ENCODE measurements at regions not wholly inside any gene's neighbourhood (a gene's known extent, or its start where the extent isn't known, plus 50 kb on each side); places are given as distances from the start of the nearest gene placed in this dataset.

DNA sequence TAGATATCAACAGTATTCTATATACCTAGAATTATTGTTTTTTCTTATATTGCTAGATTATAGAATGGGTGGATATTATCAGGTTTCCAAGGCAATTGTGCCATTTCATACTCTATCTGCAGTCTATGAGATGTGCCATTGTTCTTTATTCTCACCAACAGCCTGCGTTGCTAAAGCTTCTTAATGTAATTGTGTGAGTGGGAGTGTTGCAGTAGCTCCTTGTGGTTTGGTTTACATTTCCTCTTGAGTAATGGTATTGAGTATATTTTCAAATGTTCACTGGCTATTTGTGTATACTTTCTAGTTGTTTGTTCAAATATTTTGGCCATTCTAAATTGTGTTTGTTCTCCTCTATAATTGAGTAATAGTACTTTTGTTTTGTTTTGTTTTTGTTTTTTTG, 199.2 kb downstream of the TFEC start:
- no peaks in the 10 kb centered on the region for H3K4me1 ChIP-seq (ENCODE audit: control insufficient read depth in 1 of 2, insufficient read depth in 2 of 2, low read length in 2 of 2)
- H3K4me3 ChIP-seq (ENCODE audit: low read depth in 1 of 2, low read length in 2 of 2) = no peak overlapping the region
- no peaks in the 10 kb centered on the region for H3K27me3 ChIP-seq (ENCODE audit: low read depth, low read length)
- H3K9me3 ChIP-seq (ENCODE audit: control insufficient read depth in 1 of 2, low read length in 2 of 2) = no peaks in the 10 kb centered on the region
- no peak overlapping the region for H3K27ac ChIP-seq (ENCODE audit: low read length)
- no peaks in the 10 kb centered on the region for H3K36me3 ChIP-seq (ENCODE audit: control insufficient read depth in 1 of 2, insufficient read depth in 2 of 2, low read length in 2 of 2)

DNA sequence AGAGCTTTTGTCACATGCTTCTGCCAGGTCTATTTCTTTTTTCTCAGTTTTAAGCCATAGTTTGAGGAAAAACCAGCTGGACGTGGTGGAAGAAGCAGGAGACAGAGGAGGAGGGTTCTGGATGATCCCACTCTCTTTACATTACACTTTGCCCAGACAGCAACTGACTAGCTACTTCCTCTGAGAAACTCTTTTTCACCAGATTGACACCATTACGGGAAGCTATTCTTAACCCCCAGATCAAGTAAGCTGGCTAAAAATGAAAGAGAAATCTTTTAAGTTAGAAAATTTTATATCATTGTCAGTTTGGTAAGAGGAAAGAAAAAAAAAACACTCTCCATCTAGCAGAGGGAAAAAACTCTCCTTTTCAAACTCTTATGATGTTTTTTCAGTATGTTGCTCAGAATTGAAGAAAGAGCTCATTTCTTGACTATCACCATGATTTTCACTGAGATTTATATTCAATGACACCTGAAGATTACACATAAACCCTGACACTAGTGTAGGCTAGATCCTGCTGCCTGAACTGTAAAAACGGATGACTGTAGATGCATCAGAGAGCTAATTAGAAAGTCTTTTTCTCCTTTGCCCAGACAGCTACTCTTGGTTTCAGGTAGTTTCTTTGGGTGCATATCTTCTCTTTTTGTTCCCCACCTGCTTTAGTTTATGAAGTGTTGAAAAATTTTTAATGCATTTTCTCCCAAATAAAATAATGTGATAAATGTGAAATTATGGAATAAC, 203.1 kb downstream of the TFEC start:
- Histone ChIP-seq H3K27ac (ENCODE audit: low read length) (no peak overlapping the region), H3K9me3 (ENCODE audit: control insufficient read depth in 1 of 2, low read length in 2 of 2) (peaks cover 0 to 3% of the 10 kb centered on the region in 2 donors), H3K27me3 (ENCODE audit: low read depth, low read length) (no peaks in the 10 kb centered on the region), H3K4me1 (ENCODE audit: control insufficient read depth in 1 of 2, insufficient read depth in 2 of 2, low read length in 2 of 2) (no peaks in the 10 kb centered on the region), H3K36me3 (ENCODE audit: control insufficient read depth in 1 of 2, insufficient read depth in 2 of 2, low read length in 2 of 2) (no peaks in the 10 kb centered on the region), H3K4me3 (ENCODE audit: low read depth in 1 of 2, low read length in 2 of 2) (no peak overlapping the region)

DNA sequence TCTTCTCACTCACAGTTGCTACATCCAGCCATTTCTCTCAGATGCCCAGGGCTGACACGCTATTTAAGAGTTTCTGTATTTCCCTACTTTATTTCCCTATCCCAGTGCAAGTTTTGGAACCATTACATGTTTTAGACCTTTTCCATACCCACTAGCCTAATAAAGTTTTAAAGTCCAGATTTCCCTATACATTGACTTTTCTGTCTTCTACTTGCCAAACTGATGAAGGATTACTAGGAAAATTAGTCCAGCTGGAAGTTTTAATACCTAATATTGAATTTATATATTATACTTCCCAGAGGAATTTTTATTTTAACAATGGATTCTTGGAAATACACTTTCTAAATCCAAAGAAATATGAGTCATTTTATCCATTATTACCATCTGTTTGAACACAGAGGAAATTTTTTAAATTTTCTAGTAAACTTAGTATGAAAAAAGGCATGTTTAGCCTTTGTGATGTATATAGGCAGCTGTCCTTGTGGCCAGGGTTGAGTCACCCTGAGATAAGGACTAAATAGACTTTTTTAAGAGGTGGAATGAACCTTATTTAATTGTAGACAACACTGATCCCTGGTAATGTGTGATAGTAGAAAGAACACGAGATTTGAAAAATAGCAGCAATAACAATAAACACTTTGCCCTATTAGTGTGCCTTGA, 205.0 kb downstream of the TFEC start:
- peaks cover 0 to 3% of the 10 kb centered on the region in 2 donors for H3K9me3 ChIP-seq (ENCODE audit: control insufficient read depth in 1 of 2, low read length in 2 of 2)
- H3K4me3 ChIP-seq (ENCODE audit: low read depth in 1 of 2, low read length in 2 of 2) = no peak overlapping the region
- no peaks in the 10 kb centered on the region for H3K4me1 ChIP-seq (ENCODE audit: control insufficient read depth in 1 of 2, insufficient read depth in 2 of 2, low read length in 2 of 2)
- H3K27ac ChIP-seq (ENCODE audit: low read length) = no peak overlapping the region
- no peaks in the 10 kb centered on the region for H3K36me3 ChIP-seq (ENCODE audit: control insufficient read depth in 1 of 2, insufficient read depth in 2 of 2, low read length in 2 of 2)
- H3K27me3 ChIP-seq (ENCODE audit: low read depth, low read length) = no peaks in the 10 kb centered on the region

DNA sequence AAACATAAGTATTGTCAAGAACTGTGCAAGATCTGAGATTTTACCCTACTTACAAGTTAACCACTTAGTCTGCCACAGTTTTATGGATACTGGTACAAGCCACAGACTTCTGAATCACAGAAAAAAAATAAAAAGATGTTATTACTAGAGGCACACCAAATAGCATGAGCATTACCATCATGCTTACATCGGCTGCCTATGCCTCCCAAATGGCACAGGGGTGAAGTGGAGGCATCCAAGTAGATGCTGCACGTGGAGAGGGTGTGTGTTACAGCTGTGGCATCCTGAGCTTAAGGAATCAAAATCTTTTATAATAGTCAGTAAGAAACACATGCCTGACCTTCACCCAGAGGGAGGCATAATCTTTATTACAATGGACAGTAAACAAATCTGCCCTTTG, 207.8 kb downstream of the TFEC start:
- H3K9me3 ChIP-seq (ENCODE audit: control insufficient read depth in 1 of 2, low read length in 2 of 2) = peaks cover 0 to 3% of the 10 kb centered on the region in 2 donors
- H3K4me1 ChIP-seq (ENCODE audit: control insufficient read depth in 1 of 2, insufficient read depth in 2 of 2, low read length in 2 of 2) = no peaks in the 10 kb centered on the region
- no peak overlapping the region for H3K27ac ChIP-seq (ENCODE audit: low read length)
- no peaks in the 10 kb centered on the region for H3K27me3 ChIP-seq (ENCODE audit: low read depth, low read length)
- no peaks in the 10 kb centered on the region for H3K36me3 ChIP-seq (ENCODE audit: control insufficient read depth in 1 of 2, insufficient read depth in 2 of 2, low read length in 2 of 2)
- no peak overlapping the region for H3K4me3 ChIP-seq (ENCODE audit: low read depth in 1 of 2, low read length in 2 of 2)

DNA sequence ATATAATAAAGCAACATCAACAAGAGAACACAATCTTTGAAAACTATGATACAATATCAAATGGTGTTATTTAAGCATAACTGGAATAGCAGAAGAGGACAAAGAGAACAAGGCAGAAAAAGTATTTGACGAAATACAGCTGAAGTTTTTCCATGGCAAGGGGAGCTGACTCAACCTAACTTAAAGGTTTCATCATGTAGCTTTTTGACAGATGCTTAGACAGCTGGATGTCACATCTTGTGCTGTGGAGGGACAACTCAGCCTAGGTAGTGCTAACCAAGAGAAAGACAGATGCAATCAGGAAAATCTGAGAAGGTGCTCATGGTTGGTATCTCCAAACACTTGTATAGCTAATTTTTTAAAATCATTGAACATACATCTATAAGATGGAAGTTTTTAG, 208.2 kb downstream of the TFEC start:
- Histone ChIP-seq H3K36me3 (ENCODE audit: control insufficient read depth in 1 of 2, insufficient read depth in 2 of 2, low read length in 2 of 2) (no peaks in the 10 kb centered on the region), H3K4me1 (ENCODE audit: control insufficient read depth in 1 of 2, insufficient read depth in 2 of 2, low read length in 2 of 2) (no peaks in the 10 kb centered on the region), H3K9me3 (ENCODE audit: control insufficient read depth in 1 of 2, low read length in 2 of 2) (peaks cover 0 to 3% of the 10 kb centered on the region in 2 donors), H3K27me3 (ENCODE audit: low read depth, low read length) (no peaks in the 10 kb centered on the region), H3K4me3 (ENCODE audit: low read depth in 1 of 2, low read length in 2 of 2) (no peak overlapping the region), H3K27ac (ENCODE audit: low read length) (no peak overlapping the region)

DNA sequence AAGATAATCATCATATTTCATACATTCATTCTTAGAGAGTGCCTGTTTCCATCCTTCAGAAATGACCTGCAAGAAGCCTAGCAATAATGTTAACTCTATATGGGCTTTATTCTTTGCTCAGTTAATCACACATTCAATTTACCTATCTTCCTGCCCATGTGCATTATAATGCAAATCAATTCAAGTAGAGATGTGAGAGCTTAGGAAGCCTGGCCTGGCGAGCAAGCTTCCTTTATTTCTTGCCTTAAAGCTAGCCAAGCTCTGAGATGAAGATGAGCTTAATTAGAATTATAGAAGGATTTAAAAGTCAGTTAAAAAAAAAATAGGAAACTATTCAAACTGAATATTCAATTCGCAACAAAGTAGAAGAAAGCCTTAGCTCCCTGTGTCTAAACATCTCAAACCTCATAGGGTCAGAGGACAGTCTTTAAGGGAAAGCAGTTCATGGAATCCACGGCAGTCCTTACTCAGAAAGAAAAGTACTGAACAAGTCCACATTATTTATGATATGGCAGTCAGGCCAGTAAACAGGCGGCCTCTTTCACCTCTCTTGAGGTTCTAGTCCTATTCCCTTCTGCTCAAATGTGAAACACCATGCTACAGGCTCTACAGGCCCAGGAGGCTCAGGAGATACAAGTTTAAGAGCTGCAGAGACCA, 214.1 kb downstream of the TFEC start:
- no peaks in the 10 kb centered on the region for H3K27me3 ChIP-seq (ENCODE audit: low read depth, low read length)
- H3K4me1 ChIP-seq (ENCODE audit: control insufficient read depth in 1 of 2, insufficient read depth in 2 of 2, low read length in 2 of 2) = no peaks in the 10 kb centered on the region
- H3K9me3 ChIP-seq (ENCODE audit: control insufficient read depth in 1 of 2, low read length in 2 of 2) = no peaks in the 10 kb centered on the region

DNA sequence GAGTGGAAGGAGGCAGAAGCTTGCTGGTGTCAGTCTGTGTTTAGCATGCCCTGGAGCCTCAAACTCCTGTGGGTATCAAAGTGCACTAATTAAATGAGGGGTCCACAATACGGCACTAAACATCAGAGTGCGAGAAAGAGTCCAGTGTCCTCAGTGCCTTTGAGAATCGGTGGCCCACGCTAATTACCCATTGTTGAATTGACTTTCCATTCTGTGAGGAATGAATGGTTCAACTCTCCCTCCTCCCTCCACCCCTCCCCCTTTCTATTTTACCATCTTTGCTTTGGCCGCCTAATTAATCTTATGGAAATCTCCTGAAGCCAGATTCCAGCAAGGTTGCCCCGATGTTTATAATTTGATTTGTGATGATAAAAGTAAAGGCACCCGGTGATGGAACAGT, 217.8 kb downstream of the TFEC start:
- Histone ChIP-seq H3K36me3 (ENCODE audit: control insufficient read depth in 1 of 2, insufficient read depth in 2 of 2, low read length in 2 of 2) (no peaks in the 10 kb centered on the region), H3K27me3 (ENCODE audit: low read depth, low read length) (no peaks in the 10 kb centered on the region), H3K27ac (ENCODE audit: low read length) (no peak overlapping the region), H3K4me1 (ENCODE audit: control insufficient read depth in 1 of 2, insufficient read depth in 2 of 2, low read length in 2 of 2) (no peaks in the 10 kb centered on the region), H3K9me3 (ENCODE audit: control insufficient read depth in 1 of 2, low read length in 2 of 2) (no peaks in the 10 kb centered on the region), H3K4me3 (ENCODE audit: low read depth in 1 of 2, low read length in 2 of 2) (no peak overlapping the region)

More for the DNA sequence above, 214.1 kb downstream of the TFEC start:
- Histone ChIP-seq H3K4me3 (ENCODE audit: low read depth in 1 of 2, low read length in 2 of 2) (no peak overlapping the region), H3K36me3 (ENCODE audit: control insufficient read depth in 1 of 2, insufficient read depth in 2 of 2, low read length in 2 of 2) (no peaks in the 10 kb centered on the region), H3K27ac (ENCODE audit: low read length) (no peak overlapping the region)

DNA sequence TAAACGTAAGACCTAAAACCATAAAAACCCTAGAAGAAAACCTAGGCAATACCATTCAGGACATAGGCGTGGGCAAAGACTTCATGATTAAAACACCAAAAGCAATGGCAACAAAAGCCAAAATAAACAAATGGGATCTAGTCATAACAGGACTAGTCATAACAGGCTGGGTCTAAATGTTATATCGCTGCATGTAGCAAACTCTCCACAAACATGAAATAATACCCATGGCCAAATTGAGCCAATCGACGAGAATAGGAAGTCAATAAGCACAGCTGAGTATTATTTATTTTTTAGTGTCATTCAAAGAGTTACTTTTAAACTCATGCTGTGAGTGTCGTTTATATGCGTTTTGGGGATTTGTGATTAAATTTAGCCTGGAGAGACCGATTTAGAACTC, 225.1 kb downstream of the TFEC start:
- H3K27me3 ChIP-seq (ENCODE audit: low read depth, low read length) = no peaks in the 10 kb centered on the region
- no peaks in the 10 kb centered on the region for H3K9me3 ChIP-seq (ENCODE audit: control insufficient read depth in 1 of 2, low read length in 2 of 2)
- no peaks in the 10 kb centered on the region for H3K36me3 ChIP-seq (ENCODE audit: control insufficient read depth in 1 of 2, insufficient read depth in 2 of 2, low read length in 2 of 2)
- H3K4me1 ChIP-seq (ENCODE audit: control insufficient read depth in 1 of 2, insufficient read depth in 2 of 2, low read length in 2 of 2) = no peaks in the 10 kb centered on the region
- no peak overlapping the region for H3K27ac ChIP-seq (ENCODE audit: low read length)
- H3K4me3 ChIP-seq (ENCODE audit: low read depth in 1 of 2, low read length in 2 of 2) = no peak overlapping the region

DNA sequence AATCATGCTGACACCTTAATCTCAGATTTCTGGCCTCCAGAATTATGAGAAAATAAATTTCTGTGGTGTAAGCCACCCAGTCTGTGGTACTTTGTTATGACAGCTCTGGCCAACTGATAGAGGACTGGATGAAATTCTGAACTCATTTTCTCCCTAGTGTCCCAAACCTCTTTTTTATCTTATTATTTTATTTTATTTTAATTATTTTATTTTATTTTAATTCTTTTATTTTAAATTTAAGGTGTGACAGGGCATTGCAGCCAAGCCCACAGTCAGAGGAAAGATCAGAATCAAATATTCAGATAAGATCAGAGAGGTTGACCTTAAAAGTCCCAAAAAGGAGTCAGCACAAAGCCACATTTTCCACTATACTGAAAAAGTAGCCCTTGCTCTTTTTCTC, 228.1 kb downstream of the TFEC start:
- Histone ChIP-seq H3K4me3 (ENCODE audit: low read depth in 1 of 2, low read length in 2 of 2) (no peak overlapping the region), H3K9me3 (ENCODE audit: control insufficient read depth in 1 of 2, low read length in 2 of 2) (no peaks in the 10 kb centered on the region), H3K27me3 (ENCODE audit: low read depth, low read length) (no peaks in the 10 kb centered on the region), H3K27ac (ENCODE audit: low read length) (no peak overlapping the region), H3K4me1 (ENCODE audit: control insufficient read depth in 1 of 2, insufficient read depth in 2 of 2, low read length in 2 of 2) (no peaks in the 10 kb centered on the region), H3K36me3 (ENCODE audit: control insufficient read depth in 1 of 2, insufficient read depth in 2 of 2, low read length in 2 of 2) (no peaks in the 10 kb centered on the region)

DNA sequence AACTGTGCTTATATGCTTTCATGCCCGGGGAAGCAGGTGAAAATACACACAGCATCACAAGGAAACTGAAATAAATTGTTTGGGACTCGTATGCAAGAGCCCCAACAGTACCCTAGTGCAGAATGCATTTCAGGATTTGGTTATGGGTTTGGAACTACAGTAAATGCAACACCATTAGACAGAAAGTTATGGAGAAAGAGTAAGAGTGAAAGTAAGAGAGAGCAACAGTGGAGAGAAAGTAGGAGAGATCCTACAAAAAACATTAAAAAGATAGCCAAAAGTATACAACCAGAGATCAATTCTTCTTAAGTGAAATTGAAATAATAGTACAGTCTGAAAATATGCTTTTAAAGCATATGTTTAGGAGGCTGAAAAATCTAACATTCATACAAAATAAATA, 231.1 kb downstream of the TFEC start:
- no peak overlapping the region for H3K4me3 ChIP-seq (ENCODE audit: low read depth in 1 of 2, low read length in 2 of 2)
- no peaks in the 10 kb centered on the region for H3K27me3 ChIP-seq (ENCODE audit: low read depth, low read length)
- H3K36me3 ChIP-seq (ENCODE audit: control insufficient read depth in 1 of 2, insufficient read depth in 2 of 2, low read length in 2 of 2) = no peaks in the 10 kb centered on the region
- no peaks in the 10 kb centered on the region for H3K4me1 ChIP-seq (ENCODE audit: control insufficient read depth in 1 of 2, insufficient read depth in 2 of 2, low read length in 2 of 2)
- H3K27ac ChIP-seq (ENCODE audit: low read length) = no peak overlapping the region
- H3K9me3 ChIP-seq (ENCODE audit: control insufficient read depth in 1 of 2, low read length in 2 of 2) = no peaks in the 10 kb centered on the region

DNA sequence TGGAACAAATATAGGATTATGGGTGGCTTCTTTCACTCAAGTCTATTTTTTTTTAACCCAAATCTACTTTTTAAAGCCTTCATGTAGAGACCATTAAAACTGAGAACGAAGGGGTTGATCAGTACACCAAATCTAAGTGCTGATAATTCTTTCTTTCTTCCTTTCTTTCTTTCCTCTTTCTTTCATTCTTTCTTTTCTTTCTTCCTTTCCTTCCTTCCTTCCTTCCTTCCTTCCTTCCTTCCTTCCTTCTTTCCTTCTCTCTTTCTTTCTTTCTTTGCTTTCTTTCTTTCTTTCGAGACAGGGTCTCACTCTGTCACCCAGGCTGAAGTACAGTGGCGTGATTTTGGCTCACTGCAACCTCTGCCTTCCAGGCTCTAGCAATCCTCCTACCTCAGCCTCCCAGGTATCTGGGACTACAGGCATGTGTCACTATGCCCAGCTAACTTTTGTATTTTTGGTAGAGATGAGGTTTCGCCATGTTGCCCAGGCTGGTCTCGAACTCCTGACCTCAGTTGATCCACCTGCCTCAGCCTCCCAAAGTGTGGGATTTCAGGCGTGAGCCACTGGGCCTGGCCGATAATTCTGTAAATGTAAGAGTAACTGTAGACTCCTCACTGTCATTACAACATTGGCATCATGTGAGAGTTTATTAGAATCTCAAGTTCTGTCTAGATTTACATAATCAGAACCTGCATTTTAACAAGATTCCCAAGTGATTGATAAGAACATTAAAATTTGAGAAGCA, 236.4 kb downstream of the TFEC start:
- Histone ChIP-seq H3K36me3 (ENCODE audit: control insufficient read depth in 1 of 2, insufficient read depth in 2 of 2, low read length in 2 of 2) (no peaks in the 10 kb centered on the region), H3K4me1 (ENCODE audit: control insufficient read depth in 1 of 2, insufficient read depth in 2 of 2, low read length in 2 of 2) (no peaks in the 10 kb centered on the region), H3K9me3 (ENCODE audit: control insufficient read depth in 1 of 2, low read length in 2 of 2) (no peaks in the 10 kb centered on the region), H3K27me3 (ENCODE audit: low read depth, low read length) (no peaks in the 10 kb centered on the region), H3K27ac (ENCODE audit: low read length) (no peak overlapping the region), H3K4me3 (ENCODE audit: low read depth in 1 of 2, low read length in 2 of 2) (no peak overlapping the region)

Measured in muscle layer of duodenum (tissue), 2 donors.